ENCODE measurements at regions not wholly inside any gene's neighbourhood (a gene's known extent, or its start where the extent isn't known, plus 50 kb on each side); places are given as distances from the start of the nearest gene placed in this dataset.

DNA sequence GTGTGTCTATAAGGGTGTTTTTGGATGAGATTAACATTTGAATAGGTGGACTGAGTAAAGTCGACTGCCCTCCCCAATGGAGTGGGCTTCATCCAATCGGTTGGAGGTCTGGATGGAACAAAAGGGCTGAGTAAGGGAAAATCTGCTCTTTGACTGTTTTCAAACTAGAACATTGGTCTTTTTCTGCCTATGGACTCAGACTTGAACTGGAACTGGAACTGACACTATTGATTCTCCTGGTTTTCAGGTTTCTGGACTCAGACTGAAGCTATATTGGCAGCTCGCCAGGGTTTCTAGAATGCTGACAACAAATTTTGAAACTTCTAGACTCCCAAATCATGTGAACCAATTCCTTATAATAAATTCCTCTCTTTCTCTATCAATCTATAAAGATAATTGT, 498.9 kb upstream of the EPHA7 start:
- Histone ChIP-seq H3K27ac (no peak overlapping the region), H3K27me3 (no peaks in the 10 kb centered on the region), H3K36me3 (no peaks in the 10 kb centered on the region), H3K4me3 (no peak overlapping the region), H3K4me1 (no peaks in the 10 kb centered on the region), H3K9me3 (no peaks in the 10 kb centered on the region)
- TF ChIP-seq, protein P1, sequence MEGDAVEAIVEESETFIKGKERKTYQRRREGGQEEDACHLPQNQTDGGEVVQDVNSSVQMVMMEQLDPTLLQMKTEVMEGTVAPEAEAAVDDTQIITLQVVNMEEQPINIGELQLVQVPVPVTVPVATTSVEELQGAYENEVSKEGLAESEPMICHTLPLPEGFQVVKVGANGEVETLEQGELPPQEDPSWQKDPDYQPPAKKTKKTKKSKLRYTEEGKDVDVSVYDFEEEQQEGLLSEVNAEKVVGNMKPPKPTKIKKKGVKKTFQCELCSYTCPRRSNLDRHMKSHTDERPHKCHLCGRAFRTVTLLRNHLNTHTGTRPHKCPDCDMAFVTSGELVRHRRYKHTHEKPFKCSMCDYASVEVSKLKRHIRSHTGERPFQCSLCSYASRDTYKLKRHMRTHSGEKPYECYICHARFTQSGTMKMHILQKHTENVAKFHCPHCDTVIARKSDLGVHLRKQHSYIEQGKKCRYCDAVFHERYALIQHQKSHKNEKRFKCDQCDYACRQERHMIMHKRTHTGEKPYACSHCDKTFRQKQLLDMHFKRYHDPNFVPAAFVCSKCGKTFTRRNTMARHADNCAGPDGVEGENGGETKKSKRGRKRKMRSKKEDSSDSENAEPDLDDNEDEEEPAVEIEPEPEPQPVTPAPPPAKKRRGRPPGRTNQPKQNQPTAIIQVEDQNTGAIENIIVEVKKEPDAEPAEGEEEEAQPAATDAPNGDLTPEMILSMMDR (IDR thresholded peaks at IDR 0.05) = no peak
- no peak for TF ChIP-seq POLR2A (IDR thresholded peaks at IDR 0.05)
- intact Hi-C loops (cut with DNase I; ENCODE audit: low total_unique reads) = no loop called here
- DNase-seq = no peak

DNA sequence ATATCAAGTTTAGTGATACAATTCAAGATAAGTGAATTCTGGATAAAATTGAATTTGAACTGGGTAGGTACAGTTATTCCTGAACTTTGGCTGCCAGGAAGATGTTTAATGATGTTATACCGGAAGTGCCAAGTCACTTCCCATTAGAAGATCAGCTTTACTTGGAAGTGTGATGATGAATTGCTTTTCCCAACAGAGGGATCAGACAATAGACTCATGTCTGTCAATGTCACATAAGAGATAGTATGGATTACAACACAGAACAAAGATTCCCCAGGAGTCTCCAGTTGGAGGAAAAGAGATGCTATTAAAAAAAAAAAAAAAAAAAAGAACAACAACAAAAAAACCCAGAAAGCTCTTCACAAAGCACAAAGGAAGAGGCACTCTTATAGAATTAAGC, 497.9 kb upstream of the EPHA7 start:
- Histone ChIP-seq H3K9me3 (no peaks in the 10 kb centered on the region), H3K36me3 (no peaks in the 10 kb centered on the region), H3K4me1 (no peaks in the 10 kb centered on the region), H3K27ac (no peak overlapping the region), H3K27me3 (no peaks in the 10 kb centered on the region), H3K4me3 (no peak overlapping the region)
- no peak for TF ChIP-seq POLR2A (IDR thresholded peaks at IDR 0.05)
- TF ChIP-seq, protein P1 (IDR thresholded peaks at IDR 0.05) = no peak
- DNase-seq = no peak
- intact Hi-C loops (cut with DNase I; ENCODE audit: low total_unique reads) = no loop called here

DNA sequence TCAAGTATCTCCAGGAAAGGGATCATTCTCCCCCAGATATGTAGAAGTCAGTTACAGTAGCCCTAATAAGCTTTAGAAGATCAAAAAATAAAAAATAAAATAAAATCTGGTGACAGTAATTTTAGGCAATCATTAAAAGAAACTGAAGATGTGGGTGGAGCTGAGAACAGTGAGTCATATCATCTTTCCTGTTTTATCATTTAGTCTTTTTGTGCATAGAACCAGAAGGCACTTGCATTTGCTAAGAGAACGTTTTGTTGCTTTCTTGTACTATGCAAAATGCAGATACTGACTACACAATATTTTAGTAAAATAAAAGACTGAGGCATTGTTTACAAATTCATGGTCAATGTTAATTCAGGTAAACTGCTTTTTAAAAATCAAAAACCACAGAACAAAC, 497.4 kb upstream of the EPHA7 start:
- no peaks in the 10 kb centered on the region for H3K4me1 ChIP-seq
- intact Hi-C loops (cut with DNase I; ENCODE audit: low total_unique reads) = no loop called here
- H3K36me3 ChIP-seq = no peaks in the 10 kb centered on the region
- no peak overlapping the region for H3K27ac ChIP-seq
- no peak for TF ChIP-seq POLR2A (IDR thresholded peaks at IDR 0.05)
- TF ChIP-seq, protein P1 (IDR thresholded peaks at IDR 0.05) = no peak
- H3K9me3 ChIP-seq = no peaks in the 10 kb centered on the region
- H3K27me3 ChIP-seq = no peaks in the 10 kb centered on the region
- H3K4me3 ChIP-seq = no peak overlapping the region
- DNase-seq = no peak

DNA sequence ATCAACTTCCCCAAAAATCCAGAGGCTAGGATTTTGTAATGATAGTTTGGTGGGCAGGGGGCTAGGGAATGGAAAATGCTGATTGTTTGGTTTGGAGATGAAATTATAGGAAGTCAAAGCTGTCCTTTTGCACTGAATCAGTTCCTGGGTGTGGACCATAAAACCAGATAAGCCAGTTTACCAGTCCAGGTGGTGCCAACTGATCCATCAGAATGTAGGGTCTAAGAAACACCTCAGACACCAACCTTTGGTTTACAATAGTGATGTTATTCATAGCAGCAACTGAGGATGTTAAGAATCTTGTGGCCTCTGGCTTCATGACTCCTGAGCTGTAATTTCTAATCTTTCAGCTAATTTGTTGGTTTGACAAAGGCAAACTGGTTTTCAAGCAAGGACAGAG, 496.6 kb upstream of the EPHA7 start:
- no peak overlapping the region for H3K27ac ChIP-seq
- TF ChIP-seq POLR2A (IDR thresholded peaks at IDR 0.05) = no peak
- TF ChIP-seq, protein P1 (IDR thresholded peaks at IDR 0.05) = no peak
- DNase-seq = no peak
- no peaks in the 10 kb centered on the region for H3K4me1 ChIP-seq
- no peaks in the 10 kb centered on the region for H3K36me3 ChIP-seq
- intact Hi-C loops (cut with DNase I; ENCODE audit: low total_unique reads) = no loop called here
- no peak overlapping the region for H3K4me3 ChIP-seq
- H3K27me3 ChIP-seq = no peaks in the 10 kb centered on the region
- H3K9me3 ChIP-seq = no peaks in the 10 kb centered on the region

DNA sequence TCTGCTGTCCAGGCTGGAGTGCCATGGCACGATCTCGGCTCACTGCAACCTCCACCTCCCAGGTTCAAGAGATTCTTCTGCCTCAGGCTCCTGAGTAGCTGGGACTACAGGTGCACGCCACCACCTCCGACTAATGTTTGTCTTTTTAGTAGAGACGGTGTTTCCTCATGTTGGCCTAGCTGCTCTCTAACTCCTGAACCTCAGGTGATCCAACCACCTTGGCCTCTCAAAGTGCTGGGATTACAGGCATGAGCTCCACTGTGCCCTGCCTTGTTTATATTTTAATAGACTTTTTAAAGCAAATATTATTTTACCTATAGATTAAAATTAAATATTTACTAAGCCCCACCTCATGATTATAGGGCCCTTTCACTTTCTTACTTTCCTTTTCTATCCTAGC, 483.2 kb upstream of the EPHA7 start:
- no peak overlapping the region for H3K4me3 ChIP-seq
- no peaks in the 10 kb centered on the region for H3K9me3 ChIP-seq
- H3K36me3 ChIP-seq = no peaks in the 10 kb centered on the region
- H3K27ac ChIP-seq = no peak overlapping the region
- TF ChIP-seq, protein P1 (IDR thresholded peaks at IDR 0.05) = no peak
- TF ChIP-seq POLR2A (IDR thresholded peaks at IDR 0.05) = no peak
- no peak for DNase-seq
- no peaks in the 10 kb centered on the region for H3K27me3 ChIP-seq
- H3K4me1 ChIP-seq = no peaks in the 10 kb centered on the region
- intact Hi-C loops (cut with DNase I; ENCODE audit: low total_unique reads) = no loop called here
